HFFc6 (cell line): ENCODE measurements at regions not wholly inside any gene's neighbourhood (a gene's known extent, or its start where the extent isn't known, plus 50 kb on each side); places are given as distances from the start of the nearest gene placed in this dataset.

Source experiments
- DNase-seq: peaks from one replicate; pipeline ENCODE4 v3.0.0-alpha.2; 2018
- H3K27ac Mint-ChIP-seq: 2 replicates; pipeline ENCODE4 v1.8.0; 2020; ENCODE audit warnings: mild to moderate bottlenecking, mixed read lengths
- H3K27me3 Mint-ChIP-seq: 2 replicates; pipeline ENCODE4 v1.8.0; 2021; ENCODE audit warnings: mild to moderate bottlenecking, moderate library complexity, mixed read lengths; ENCODE audit not compliant: insufficient read depth
- H3K36me3 Mint-ChIP-seq: 2 replicates; pipeline ENCODE4 v1.8.0; 2021; ENCODE audit warnings: low read depth, mixed read lengths
- H3K4me1 Mint-ChIP-seq: 2 replicates; pipeline ENCODE4 v1.8.0; 2020; ENCODE audit warnings: low read depth, mixed read lengths
- H3K4me3 Mint-ChIP-seq: 2 replicates; pipeline ENCODE4 v1.8.0; 2020; ENCODE audit warnings: mild to moderate bottlenecking, moderate library complexity, mixed read lengths
- H3K9me3 Mint-ChIP-seq: 2 replicates; pipeline ENCODE4 v1.8.0; 2020; ENCODE audit warnings: mild to moderate bottlenecking, mixed read lengths
- CTCF ChIP-seq: fragments of 200-600 bp; sonication (generic); IDR thresholded peaks from 2 replicates; pipeline ENCODE4 v1.5.0; 2021; ENCODE audit warnings: antibody characterized with exemption, mild to moderate bottlenecking

- Mint-ChIP-seq H3K36me3 (no peaks in the 10 kb centered on the region), H3K4me1 (peaks cover 7% of the 10 kb centered on the region), H3K27ac (no peak overlapping the region), H3K9me3 (no peaks in the 10 kb centered on the region), H3K4me3 (no peak overlapping the region), H3K27me3 (peaks cover 10% of the 10 kb centered on the region)
- DNase-seq, result no peak
- no peak for TF ChIP-seq CTCF
These were observed 50.5 kb upstream of the HSPA12A start for GRCh38 chr10:116792817-116793216.

GRCh38 chr10:116796469-116796868 is 52.8 kb upstream of the ENO4 start:
- Mint-ChIP-seq H3K9me3 (no peaks in the 10 kb centered on the region), H3K4me1 (no peaks in the 10 kb centered on the region; the same call in 1 of the 2 replicates), H3K4me3 (no peak overlapping the region), H3K27me3 (peaks cover 13% of the 10 kb centered on the region), H3K27ac (no peak overlapping the region), H3K36me3 (no peaks in the 10 kb centered on the region)
- no peak for DNase-seq
- TF ChIP-seq CTCF, result no peak

- peak; percentile 97 for TF ChIP-seq CTCF
- H3K9me3 Mint-ChIP-seq, result no peaks in the 10 kb centered on the region
These were observed 52.3 kb upstream of the ENO4 start for GRCh38 chr10:116796910-116797513.

GRCh38 chr10:116798859-116799258 is 50.4 kb upstream of the ENO4 start:
- H3K27ac Mint-ChIP-seq, result no peak overlapping the region
- H3K4me1 Mint-ChIP-seq, result no peaks in the 10 kb centered on the region; the same call in 1 of the 2 replicates
- no peaks in the 10 kb centered on the region for H3K9me3 Mint-ChIP-seq
- no peaks in the 10 kb centered on the region for H3K36me3 Mint-ChIP-seq
- DNase-seq, result no peak
- no peak overlapping the region for H3K4me3 Mint-ChIP-seq
- no peak for TF ChIP-seq CTCF
- H3K27me3 Mint-ChIP-seq, result peaks cover 13% of the 10 kb centered on the region

More at GRCh38 chr10:116796910-116797513, 52.3 kb upstream of the ENO4 start:
- Mint-ChIP-seq H3K27me3 (peaks cover 13% of the 10 kb centered on the region), H3K27ac (no peak overlapping the region), H3K36me3 (no peaks in the 10 kb centered on the region), H3K4me1 (no peaks in the 10 kb centered on the region; the same call in 1 of the 2 replicates), H3K4me3 (no peak overlapping the region)
- peak; percentile 52 for DNase-seq
